Tibial nerve (tissue), 4 donors: ENCODE measurements at regions not wholly inside any gene's neighbourhood (a gene's known extent, or its start where the extent isn't known, plus 50 kb on each side); places are given as distances from the start of the nearest gene placed in this dataset.
A peak's percentile ranks its signal among the peaks of the same experiment; 100 is the strongest.

Source experiments
- DNase-seq, 2 donors: peaks; one replicate each; pipeline ENCODE4 v3.0.0-alpha.2; 2019; ENCODE audit warnings: low spot score in 2 of 2
- H3K27ac ChIP-seq, 4 donors: fragments of 200-600 bp; sonication (generic) in 3 of 4; one replicate each; pipeline ENCODE4 v1.5.1; 2017 to 2019; ENCODE audit warnings: mild to moderate bottlenecking in 1 of 4
- H3K27me3 ChIP-seq, 2 donors: fragments of 200-600 bp; sonication (generic) in 1 of 2; one replicate each; pipeline versions ENCODE4 v1.5.1 to v1.6.0; 2017 to 2019
- H3K36me3 ChIP-seq, 3 donors: fragments of 200-600 bp; sonication (generic); one replicate each; pipeline ENCODE4 v1.5.1; 2018 to 2019
- H3K4me1 ChIP-seq, 4 donors: fragments of 200-600 bp; sonication (generic) in 3 of 4; one replicate each; pipeline ENCODE4 v1.5.1; 2017 to 2019
- H3K4me3 ChIP-seq, 4 donors: fragments of 200-600 bp; sonication (generic) in 3 of 4; one replicate each; pipeline ENCODE4 v1.5.1; 2017 to 2019; ENCODE audit warnings: mild to moderate bottlenecking in 1 of 4, moderate library complexity in 1 of 4
- H3K9me3 ChIP-seq, 4 donors: fragments of 200-600 bp; sonication (generic) in 3 of 4; one replicate each; pipeline ENCODE4 v1.5.1; 2017 to 2019
- EP300 ChIP-seq, 2 donors: sonication (generic); formaldehyde crosslinking; IDR thresholded peaks; one replicate each; pipeline ENCODE4 v1.6.1; 2017; ENCODE audit warnings: antibody characterized with exemption in 2 of 2, mild to moderate bottlenecking in 1 of 2
- POLR2A ChIP-seq, 2 donors: fragments of 450-650 bp; IDR thresholded peaks; one replicate each; pipeline ENCODE4 v1.6.1; 2017; ENCODE audit warnings: antibody characterized with exemption in 2 of 2, mild to moderate bottlenecking in 2 of 2, moderate library complexity in 2 of 2
- WGBS, 2 donors: methylation state at CpG; one replicate each; pipeline ENCODE4 v1.1.5; 2018; 5-methylcytosine and 5-hydroxymethylcytosine counted together
- TF ChIP-seq, protein P1 (sequence below), 5 experiments: fragments of 200-600 bp in 3 of 5; fragments of 450-650 bp in 2 of 5; sonication (generic) in 3 of 5; IDR thresholded peaks; one replicate each; pipeline ENCODE4 v1.5.1; 2016 to 2019; ENCODE audit warnings: antibody characterized with exemption in 5 of 5, mild to moderate bottlenecking in 3 of 5, moderate library complexity in 2 of 5

DNA sequence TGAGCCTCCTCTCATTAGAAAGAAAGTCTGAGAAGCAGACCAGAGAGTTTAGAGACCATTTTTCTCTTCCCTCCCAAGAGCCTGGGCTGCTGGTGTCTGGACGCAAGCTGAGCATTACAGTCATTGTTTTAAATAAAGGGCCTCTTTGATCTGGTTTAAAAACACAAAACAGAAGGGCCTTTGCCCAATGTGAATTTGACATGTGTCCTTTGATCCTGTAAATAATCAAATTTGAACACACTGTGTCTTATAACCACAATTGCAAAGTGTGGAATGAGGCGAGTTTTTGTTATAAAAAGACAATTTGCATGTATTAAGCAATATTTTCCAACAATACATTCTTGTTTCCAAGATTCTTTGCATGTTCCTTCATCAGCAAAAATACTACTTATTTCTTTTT, 158.5 kb downstream of the C7orf25 start:
- Histone ChIP-seq H3K4me3 (no peak overlapping the region), H3K9me3 (peaks cover 0 to 6% (median 0%) of the 10 kb centered on the region in 4 donors), H3K27me3 (no peaks in the 10 kb centered on the region), H3K27ac (peak overlapping the region in 3 of 4 donors; percentile 30 to 82 (median 70)), H3K36me3 (no peaks in the 10 kb centered on the region), H3K4me1 (peaks cover 0 to 35% (median 5%) of the 10 kb centered on the region in 4 donors)
- WGBS, 2 donors: 29 to 30% methylated on average over 2 of the region's 2 CpGs
- TF ChIP-seq, protein P1, sequence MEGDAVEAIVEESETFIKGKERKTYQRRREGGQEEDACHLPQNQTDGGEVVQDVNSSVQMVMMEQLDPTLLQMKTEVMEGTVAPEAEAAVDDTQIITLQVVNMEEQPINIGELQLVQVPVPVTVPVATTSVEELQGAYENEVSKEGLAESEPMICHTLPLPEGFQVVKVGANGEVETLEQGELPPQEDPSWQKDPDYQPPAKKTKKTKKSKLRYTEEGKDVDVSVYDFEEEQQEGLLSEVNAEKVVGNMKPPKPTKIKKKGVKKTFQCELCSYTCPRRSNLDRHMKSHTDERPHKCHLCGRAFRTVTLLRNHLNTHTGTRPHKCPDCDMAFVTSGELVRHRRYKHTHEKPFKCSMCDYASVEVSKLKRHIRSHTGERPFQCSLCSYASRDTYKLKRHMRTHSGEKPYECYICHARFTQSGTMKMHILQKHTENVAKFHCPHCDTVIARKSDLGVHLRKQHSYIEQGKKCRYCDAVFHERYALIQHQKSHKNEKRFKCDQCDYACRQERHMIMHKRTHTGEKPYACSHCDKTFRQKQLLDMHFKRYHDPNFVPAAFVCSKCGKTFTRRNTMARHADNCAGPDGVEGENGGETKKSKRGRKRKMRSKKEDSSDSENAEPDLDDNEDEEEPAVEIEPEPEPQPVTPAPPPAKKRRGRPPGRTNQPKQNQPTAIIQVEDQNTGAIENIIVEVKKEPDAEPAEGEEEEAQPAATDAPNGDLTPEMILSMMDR (IDR thresholded peaks at IDR 0.05): no peak
- TF ChIP-seq POLR2A (IDR thresholded peaks at IDR 0.05) (no peak), EP300 (IDR thresholded peaks at IDR 0.05) (peak in 1 of 2 donors; percentile 57)
- DNase-seq: no peak

DNA sequence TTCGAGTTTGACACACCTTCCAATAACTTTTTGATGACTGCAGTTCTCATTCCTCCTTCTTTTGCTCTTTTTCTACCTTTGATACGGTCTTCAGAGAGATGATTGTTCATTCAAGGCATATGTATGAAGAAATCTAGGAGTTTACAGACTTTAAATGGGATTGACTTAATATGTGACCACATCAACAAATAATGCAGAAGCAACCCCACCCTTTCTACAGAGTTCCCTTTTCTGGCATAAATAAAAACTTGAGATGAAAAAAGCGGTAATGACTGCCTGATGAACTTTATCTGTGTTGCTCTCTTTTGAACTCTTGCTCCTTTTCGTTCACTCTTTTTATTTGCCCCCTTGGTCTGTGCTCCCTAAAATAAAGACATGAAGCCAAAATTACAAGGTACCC, 161.7 kb downstream of the C7orf25 start:
- TF ChIP-seq, protein P1 (IDR thresholded peaks at IDR 0.05): no peak
- DNase-seq: no peak
- Histone ChIP-seq H3K9me3 (peaks cover 0 to 6% (median 0%) of the 10 kb centered on the region in 4 donors), H3K4me3 (no peak overlapping the region), H3K27ac (no peak overlapping the region), H3K4me1 (peaks cover 0 to 48% (median 5%) of the 10 kb centered on the region in 4 donors), H3K27me3 (no peaks in the 10 kb centered on the region), H3K36me3 (no peaks in the 10 kb centered on the region)
- WGBS, 2 donors: 79 to 80% methylated on average over 4 of the region's 4 CpGs

DNA sequence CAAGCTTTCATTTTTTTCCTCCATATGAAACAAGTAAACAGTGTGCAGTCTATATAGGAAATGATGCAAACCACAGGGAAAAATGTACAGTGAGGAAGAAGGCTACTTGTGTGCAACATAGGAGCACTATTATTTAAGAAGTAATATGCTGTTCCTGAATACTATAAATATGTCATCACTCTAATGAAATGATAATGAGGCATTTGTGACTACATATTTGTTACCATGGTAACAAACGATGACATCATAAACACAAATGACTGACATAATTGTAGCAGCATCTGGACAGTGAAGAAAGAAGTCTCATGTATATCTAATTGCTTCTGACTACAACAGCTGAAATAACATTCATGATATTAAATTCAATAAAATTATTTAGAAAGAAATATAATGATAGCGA, 164.8 kb downstream of the C7orf25 start:
- TF ChIP-seq, protein P1 (IDR thresholded peaks at IDR 0.05): no peak
- H3K27ac ChIP-seq: no peak overlapping the region
- H3K4me1 ChIP-seq: peaks cover 0 to 35% (median 0%) of the 10 kb centered on the region in 4 donors
- H3K36me3 ChIP-seq: no peaks in the 10 kb centered on the region
- H3K4me3 ChIP-seq: no peak overlapping the region
- H3K27me3 ChIP-seq: no peaks in the 10 kb centered on the region
- WGBS, 2 donors: 60 to 67% methylated on average over 2 of the region's 2 CpGs
- H3K9me3 ChIP-seq: peaks cover 0 to 6% (median 0%) of the 10 kb centered on the region in 4 donors
- DNase-seq: no peak

DNA sequence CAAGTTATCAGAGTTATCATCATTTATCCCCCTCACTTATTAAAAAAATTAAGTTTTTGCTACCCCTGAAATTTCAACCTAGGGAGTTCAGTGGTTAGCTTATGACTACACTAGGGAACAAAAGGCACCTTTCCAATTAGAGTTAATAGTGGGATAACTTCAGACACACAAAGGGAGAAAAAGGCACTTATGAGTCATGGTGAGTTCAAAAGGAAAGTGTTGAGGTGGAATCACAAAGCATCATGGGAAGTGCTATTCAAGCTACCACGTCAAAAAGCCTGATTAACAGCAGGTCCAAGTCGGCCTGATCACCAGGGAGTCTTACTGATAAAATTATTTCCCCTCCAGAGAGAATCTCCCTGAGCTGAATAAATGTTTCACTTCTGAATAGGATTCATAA, 165.7 kb downstream of the C7orf25 start:
- Histone ChIP-seq H3K36me3 (no peaks in the 10 kb centered on the region), H3K27ac (peak overlapping the region in 2 of 4 donors; percentile 30 to 37), H3K9me3 (peaks cover 0 to 6% (median 0%) of the 10 kb centered on the region in 4 donors), H3K4me3 (no peak overlapping the region), H3K4me1 (peaks cover 0 to 35% (median 0%) of the 10 kb centered on the region in 4 donors), H3K27me3 (no peaks in the 10 kb centered on the region)
- no peak for DNase-seq
- 57 to 58% methylated on average over 2 of the region's 2 CpGs for WGBS, 2 donors
- no peak for TF ChIP-seq EP300 (IDR thresholded peaks at IDR 0.05)
- TF ChIP-seq POLR2A (IDR thresholded peaks at IDR 0.05): no peak
- TF ChIP-seq, protein P1 (IDR thresholded peaks at IDR 0.05): no peak

DNA sequence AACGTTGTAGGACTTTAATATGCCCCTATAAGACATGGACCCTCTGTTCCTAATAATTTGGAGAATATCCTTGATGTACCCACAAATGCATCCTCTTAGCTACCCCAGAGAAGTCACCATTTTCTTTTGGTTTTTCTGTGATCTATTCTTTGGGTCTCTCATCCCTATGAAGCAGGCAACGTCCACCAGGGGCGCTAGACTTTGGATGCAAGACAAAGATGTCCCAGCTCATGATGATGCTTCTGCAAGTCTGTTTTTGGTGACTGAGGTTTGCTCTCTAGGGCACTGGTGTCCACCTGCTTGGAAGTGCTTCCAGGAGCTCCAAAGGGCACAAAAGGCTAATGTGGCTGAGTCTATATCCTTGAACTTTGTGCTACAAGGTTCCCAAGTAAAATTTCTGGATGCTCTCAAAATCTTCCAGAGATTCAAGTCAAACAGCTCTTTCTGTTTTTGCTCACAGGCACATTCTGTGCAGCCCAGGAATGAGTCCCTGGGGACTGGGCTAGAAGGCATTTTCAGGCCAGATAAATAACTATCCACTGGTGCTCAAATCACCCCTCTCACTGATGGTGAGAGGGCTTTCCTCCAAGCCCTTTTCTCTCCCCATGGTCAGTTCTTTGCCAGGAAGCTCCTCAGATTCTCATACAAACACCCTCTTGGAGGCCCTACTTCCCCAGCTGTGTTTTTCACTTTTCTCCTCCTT, 166.4 kb downstream of the C7orf25 start:
- TF ChIP-seq EP300 (IDR thresholded peaks at IDR 0.05) (peak in 1 of 2 donors; percentile 24), POLR2A (IDR thresholded peaks at IDR 0.05) (no peak)
- TF ChIP-seq, protein P1 (IDR thresholded peaks at IDR 0.05): peak; percentile 25 to 59 (median 40)
- Histone ChIP-seq H3K9me3 (peaks cover 0 to 6% (median 0%) of the 10 kb centered on the region in 4 donors), H3K27me3 (no peaks in the 10 kb centered on the region), H3K27ac (peak overlapping the region in 2 of 4 donors; percentile 30 to 37), H3K4me3 (no peak overlapping the region), H3K4me1 (peaks cover 0 to 37% (median 0%) of the 10 kb centered on the region in 4 donors), H3K36me3 (no peaks in the 10 kb centered on the region)
- WGBS, 2 donors: 33 to 37% methylated on average over 3 of the region's 3 CpGs
- DNase-seq: peak; percentile 52 to 61
